ENCODE measurements at regions not wholly inside any gene's neighbourhood (a gene's known extent, or its start where the extent isn't known, plus 50 kb on each side); places are given as distances from the start of the nearest gene placed in this dataset.

- no peak for TF ChIP-seq CTCF (IDR thresholded peaks at IDR 0.05)
- TF ChIP-seq POLR2AphosphoS5 (IDR thresholded peaks at IDR 0.05) = no peak
- TF ChIP-seq EP300 (IDR thresholded peaks at IDR 0.05) = no peak
- no peak for TF ChIP-seq POLR2A (IDR thresholded peaks at IDR 0.05)
Observed at GRCh38 chr6:168197636-168198301, 118.8 kb upstream of the FRMD1 start.

All from stomach (tissue), 4 donors.